ENCODE measurements at regions not wholly inside any gene's neighbourhood (a gene's known extent, or its start where the extent isn't known, plus 50 kb on each side); places are given as distances from the start of the nearest gene placed in this dataset.

DNA sequence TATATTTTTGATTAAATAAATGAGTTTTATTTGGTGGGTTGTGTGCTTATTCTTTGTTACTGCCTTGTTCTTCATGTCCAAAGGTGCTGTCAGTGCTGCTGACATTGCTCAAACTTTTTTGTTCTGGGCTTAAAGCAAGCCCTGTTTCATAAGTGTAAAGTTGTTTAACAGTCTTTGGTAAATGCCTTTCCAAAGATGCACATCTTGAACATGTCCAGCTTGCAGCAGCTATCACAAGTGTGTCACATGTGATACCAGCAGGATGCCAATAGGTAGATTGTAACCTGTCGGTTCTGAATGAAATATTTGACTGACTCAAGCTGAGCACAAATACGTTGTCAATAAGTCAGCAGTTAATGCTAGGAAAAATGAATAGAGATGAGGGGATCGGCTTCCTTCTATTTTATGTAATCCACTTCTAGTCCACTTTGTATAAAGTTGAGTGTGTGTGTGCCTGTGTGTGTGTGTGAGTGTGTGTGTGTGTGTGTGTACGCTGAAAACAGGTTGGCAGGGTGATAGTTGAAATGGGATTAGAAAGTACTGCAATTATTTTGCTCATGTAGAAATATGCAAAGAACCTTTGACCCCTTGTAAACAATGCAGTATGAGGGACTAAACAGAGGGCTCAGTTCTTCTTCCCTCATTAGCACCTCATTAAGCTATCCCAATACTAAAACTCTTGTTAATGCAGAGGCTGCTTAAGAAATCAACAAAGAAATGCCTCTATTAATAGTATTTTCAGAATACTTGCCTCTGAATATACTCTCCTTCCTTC is 986.5 kb downstream of the TUSC7 start:
- no peak for DNase-seq

- DNase-seq: no peak
These were observed 987.4 kb downstream of the TUSC7 start for GRCh38 chr3:117696851-117697407.

DNA sequence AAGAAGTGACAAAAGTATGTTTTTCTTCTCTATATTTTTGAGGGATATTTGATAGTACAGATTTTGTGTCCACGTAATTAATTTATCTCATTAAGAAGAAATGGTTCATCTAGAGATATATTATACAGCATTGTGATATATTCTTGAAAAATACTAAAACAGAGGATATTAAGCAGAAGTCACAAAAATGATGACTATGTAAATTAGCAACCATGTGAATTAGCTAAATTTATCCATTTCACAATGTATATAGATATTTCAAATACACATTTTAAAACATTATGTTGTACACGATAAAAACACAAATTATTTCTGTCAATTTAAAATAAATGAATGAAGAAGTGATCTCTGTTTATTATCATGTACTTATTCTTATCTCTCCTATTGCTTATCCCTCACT is 989.5 kb downstream of the TUSC7 start:
- no peak for DNase-seq

DNA sequence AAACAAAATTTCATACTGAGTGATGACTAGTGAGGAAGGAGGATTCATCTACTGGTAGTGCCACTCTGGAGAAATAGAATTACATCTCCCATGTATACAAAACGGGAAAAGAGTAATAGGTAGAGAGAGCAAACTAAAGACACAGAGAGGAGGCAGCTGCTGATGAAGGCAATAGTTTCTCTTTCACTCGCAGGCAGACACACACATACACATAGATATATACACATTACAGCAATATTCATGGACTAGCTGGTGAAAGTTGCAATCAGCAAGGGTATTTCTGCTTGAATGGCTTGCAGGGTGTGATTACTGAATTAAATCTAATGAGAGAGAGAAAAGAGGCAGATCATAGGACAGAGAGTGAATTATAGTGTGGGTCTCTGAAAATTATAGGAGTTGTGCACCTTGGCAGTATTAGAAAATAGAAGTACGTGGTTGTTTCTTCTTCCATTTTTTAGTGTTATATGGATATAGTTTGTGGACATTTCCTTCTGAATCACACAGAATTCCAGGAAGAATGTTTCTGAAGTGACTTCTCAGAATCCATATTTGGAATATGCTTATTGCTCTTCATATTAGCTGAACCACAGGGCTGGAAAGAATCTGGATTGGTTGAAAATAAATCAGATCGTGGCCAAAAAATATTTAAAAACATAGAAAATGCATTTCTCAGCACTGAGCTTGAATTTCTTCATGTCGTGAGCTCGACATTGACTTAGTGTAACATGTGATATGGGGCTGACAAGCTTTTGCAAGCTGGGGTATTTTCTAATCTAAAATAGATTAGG is 991.2 kb downstream of the TUSC7 start:
- no peak for DNase-seq

DNA sequence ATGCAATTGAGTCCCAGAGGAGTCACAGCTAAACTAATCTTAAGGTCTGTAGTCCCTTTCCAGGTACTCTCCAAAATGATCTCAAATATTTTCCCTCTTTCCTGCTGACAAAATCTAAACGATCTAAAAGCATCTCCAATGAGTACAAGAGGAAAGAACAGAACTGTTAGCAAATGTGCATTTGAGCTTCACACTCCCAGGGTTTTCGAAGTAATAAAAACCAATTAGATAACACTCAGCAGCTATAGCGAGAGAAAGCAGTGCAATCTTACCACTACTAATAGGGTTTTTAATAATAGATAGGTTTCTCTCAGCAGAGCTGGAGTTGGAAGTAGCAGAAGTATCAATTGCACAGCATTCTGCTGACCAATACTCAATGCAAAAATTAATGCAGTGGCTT is 995.4 kb downstream of the TUSC7 start:
- DNase-seq: no peak

DNA sequence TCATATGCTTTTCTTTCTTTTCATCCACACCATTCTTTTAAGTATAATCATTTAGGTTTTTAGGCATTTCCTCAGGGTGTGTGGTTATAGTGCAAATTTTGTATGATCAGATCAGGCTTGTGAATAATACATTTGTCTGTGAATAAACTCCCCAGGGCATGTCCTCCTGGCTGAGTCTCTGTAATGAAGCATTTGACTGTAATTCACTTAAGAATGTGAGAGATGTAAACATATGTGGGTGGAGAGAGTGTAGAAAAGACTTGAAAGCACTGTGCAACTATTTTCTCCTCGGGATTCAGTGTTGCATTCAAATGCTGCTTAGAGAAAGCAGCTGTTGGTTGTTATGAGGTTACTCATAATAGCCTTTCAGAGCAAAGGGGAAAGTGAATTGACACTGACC is 996.5 kb downstream of the TUSC7 start:
- no peak for DNase-seq

GRCh38 chr3:117706756-117707155 is 997.2 kb downstream of the TUSC7 start:
- no peak for DNase-seq

GRCh38 chr3:117708601-117709000 is 999.0 kb downstream of the TUSC7 start:
- no peak for DNase-seq

DNA sequence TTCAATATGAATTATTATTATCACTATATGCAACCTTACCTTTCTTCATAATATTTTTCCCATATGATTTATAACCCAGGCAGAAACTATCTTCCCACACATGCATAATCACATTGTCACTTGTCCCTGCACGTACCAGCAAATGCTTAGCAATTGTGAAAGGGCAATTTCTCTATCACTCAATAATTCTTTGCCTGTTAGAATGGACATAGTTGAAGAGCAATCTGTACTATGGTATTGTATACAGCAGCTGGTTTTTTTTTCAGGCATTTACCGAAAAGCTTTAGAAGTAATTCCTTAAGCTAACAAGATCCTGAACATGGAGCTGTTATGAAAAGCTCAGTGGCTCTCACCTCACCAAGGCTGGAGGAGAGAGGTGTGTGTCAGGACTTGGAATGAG is 999.5 kb downstream of the TUSC7 start:
- no peak for DNase-seq

DNA sequence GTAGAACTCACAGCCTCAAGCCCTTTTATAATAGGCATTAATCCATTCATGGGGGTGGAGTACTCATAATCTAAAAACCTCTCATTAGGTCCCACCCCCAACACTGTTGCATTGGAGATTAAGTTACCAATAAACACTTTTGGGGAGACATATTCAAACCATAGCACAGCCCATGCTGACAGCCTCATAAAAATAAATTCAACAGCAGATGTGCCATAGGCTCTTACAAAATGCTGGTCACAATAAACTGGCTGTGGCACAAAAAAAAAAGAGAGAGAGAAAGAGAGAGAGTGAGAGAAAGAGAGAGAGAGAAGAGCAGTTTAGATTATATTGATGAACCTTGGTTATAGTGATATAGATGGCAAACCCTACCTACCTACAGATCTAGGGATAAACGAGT is 1000.9 kb downstream of the TUSC7 start:
- no peak for DNase-seq

- no peak for DNase-seq
These were observed 1009.8 kb downstream of the TUSC7 start for GRCh38 chr3:117719316-117719926.

DNA sequence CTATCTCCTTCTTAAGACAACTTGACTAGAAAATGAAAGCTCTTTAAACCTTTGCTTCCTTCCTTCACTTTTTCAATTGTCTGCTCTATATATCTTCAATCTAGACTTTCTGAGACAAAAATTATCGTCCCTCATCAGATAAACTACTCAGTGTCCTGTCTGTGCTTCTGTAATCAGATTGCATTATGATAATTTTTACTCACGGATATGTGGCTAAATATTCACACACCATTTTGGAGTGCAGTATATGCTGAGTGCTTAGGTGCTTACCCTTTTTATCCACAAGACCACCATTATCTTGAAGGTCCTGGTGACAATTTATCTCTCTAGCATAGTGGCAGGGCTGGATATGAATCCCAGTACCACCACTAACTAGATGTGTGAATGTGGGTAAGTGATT is 1012.3 kb downstream of the TUSC7 start:
- DNase-seq: no peak

DNA sequence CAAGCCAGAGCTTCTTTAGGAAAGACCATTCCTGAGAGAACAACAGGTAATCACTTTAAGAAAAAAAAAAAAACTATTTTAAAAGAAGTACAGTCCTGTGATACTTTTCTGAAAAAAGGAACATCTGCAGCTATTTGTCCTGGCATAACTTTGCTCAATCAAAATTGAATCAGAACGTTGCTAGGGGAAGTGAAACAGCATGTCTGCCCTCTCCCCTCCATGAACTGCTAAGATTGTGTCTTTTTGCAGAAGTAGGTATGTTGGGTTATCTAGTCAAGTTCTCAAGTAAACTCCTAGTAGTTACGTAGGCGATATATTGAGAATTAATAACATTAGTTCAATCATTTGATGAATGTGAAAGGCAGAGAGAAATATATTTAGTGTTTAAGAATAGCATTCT is 1013.3 kb downstream of the TUSC7 start:
- DNase-seq: no peak

GRCh38 chr3:117723825-117724224 is 1014.2 kb downstream of the TUSC7 start:
- no peak for DNase-seq

DNA sequence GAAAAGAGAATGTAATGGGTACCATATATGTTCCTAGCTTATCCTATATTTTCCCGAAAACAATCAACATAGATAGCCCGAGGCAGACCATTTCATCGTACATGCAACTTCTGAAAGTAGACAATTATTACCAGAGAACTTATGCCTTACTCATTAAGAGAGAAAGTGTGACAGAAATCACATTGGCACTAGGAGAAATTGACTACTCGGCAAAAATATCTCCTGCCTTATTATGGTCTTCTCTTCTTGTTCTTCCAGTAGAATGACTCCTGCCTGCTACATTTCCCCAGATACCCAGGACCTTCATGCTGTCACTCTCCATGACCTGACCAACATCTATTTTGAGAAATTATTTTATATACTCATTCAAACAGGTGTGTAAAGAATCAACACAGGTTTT is 1015.7 kb downstream of the TUSC7 start:
- no peak for DNase-seq

DNA sequence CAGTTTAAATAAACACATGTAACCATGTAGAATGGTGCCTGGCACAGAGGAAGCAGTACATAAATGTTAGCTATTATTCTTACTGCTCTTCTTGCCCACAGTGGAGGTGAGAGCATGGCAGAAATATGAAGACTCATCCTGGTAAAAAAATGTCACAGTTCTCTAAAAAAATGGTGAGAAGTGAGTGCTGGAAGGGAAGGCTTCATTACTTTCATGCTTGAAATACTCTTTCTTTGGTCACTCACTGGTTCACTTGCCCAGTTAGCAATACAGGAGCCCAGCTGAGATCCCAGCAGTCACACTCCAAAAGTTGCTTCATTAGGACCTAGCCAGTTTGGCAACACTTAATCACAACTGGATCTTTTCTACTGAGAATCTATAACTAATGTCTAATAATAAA is 1017.2 kb downstream of the TUSC7 start:
- DNase-seq: no peak

DNA sequence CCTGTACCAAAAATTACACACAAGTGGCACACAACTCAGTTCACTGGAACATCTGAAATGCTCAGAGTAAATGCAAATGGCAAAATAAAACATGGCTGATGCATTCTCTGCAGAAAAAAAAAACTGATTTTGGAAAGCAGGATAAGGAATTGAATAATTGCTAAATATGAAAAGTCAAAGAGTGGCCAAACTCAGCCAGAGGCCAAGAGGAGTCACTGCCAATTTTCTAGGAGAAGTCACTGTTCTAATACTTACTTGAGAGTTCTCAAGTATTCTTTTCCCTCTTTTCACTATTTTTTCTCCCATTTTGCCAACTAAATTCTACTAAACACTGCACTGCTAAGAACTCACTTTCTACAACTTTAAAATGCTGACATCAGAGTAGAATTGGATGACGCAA is 1018.6 kb downstream of the TUSC7 start:
- DNase-seq: no peak

DNA sequence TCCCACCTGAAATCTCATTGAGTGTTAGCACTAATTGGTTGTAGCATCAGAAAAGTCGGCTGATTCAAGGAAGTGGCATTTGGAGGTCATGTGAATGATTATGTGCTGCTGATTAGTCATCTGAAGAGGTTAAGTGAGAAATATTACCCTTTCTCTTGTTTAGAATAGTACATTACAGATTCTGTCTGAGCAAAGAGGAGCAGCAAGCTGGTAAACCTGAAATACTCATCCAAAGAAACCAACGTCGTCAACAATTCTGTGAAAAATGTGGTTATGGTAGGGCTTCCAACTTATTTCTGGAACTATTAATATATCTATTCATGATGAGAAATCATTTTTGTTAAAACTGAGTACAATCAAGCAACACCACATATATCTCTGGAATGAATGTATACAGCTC is 1024.9 kb downstream of the TUSC7 start:
- no peak for DNase-seq

DNA sequence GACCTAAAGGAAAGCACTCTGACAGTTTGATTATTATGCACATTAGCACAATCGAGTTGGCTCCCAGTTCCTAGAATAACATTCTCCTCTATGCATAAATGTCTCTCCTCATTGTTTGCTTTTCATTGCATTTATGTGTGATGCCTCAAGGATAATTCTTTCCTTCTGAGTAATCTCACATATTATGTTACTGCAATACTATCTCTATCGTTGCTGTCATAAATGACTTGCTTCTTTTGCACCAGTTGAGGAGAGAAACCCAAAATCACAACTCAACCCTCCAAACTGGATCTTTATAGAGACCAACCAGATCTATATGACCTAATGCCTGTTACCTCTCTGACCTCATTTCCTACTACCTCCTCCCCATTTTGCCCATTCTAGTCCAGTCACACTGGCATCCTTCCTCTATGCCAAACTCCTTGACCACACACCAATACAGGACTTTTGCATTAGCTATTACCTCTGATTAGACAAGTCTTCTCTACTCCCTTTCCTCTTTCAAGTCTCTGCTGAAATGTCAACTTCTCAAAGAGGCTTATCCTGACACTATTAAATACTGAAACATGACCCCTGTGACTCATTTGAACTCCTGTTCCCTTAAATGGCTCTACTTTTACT is 1026.0 kb downstream of the TUSC7 start:
- DNase-seq: no peak

DNA sequence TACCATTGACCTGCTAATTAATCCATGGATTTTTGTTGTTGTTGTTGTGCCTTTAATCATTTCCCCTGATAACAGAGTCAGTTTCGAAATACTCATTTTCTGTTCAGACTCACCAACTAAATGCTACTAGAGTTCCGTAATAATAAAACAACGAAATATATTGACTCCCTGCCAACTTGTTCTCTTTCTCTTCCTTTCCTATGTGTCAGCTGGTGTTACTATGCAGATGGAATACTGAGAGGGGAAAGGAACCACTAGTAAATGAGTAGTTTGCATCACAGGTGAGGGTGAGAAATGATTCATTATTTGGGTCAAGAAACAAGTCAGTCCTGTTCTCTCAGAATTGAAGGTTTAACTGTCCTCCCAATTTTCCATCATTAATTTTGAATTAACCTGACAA is 1027.3 kb downstream of the TUSC7 start:
- no peak for DNase-seq

- no peak for DNase-seq
These were observed 1034.4 kb downstream of the TUSC7 start for GRCh38 chr3:117743993-117744392.

GRCh38 chr3:117744935-117745334 is 1035.4 kb downstream of the TUSC7 start:
- DNase-seq: no peak

DNA sequence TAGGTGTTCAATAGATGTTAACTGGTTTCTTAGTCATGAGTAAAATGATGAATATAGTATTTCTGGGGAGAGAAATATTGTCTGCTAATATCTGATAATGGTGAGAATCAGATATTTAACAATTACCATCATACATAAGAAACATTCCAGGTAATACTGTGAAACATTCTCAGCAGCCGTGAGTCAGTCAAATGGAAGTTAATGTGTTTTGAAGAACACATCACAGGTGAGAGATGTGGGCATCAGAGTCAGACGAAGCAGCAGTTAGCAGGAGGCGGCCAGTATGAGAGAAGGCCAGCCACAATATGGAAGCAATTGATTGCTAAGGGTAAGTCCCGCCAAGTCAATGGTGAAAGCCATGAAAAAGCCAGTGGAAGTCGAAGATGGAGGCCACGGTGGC is 1035.9 kb downstream of the TUSC7 start:
- no peak for DNase-seq
